ENCODE measurements at regions not wholly inside any gene's neighbourhood (a gene's known extent, or its start where the extent isn't known, plus 50 kb on each side); places are given as distances from the start of the nearest gene placed in this dataset.

DNA sequence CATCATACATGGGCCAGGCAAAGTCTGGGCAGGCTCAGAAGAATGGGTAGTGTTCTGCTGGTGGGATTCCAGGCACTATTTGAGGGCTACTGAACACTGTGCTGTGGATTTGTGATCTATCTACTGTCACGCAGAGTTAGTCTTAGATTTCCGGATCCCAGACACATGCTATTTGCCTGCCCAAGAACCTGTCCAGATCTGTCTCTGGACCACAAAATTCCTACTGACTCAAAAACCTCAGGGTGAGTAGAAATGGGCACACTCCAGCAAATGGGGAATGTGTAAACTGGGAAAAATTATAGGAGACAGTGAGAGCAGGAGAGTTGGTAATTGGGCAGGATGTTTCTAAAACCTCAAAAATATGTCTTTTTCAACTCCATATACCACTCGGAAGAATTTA, 129.9 kb downstream of the GALC start (continued):
- TF ChIP-seq, protein P1, sequence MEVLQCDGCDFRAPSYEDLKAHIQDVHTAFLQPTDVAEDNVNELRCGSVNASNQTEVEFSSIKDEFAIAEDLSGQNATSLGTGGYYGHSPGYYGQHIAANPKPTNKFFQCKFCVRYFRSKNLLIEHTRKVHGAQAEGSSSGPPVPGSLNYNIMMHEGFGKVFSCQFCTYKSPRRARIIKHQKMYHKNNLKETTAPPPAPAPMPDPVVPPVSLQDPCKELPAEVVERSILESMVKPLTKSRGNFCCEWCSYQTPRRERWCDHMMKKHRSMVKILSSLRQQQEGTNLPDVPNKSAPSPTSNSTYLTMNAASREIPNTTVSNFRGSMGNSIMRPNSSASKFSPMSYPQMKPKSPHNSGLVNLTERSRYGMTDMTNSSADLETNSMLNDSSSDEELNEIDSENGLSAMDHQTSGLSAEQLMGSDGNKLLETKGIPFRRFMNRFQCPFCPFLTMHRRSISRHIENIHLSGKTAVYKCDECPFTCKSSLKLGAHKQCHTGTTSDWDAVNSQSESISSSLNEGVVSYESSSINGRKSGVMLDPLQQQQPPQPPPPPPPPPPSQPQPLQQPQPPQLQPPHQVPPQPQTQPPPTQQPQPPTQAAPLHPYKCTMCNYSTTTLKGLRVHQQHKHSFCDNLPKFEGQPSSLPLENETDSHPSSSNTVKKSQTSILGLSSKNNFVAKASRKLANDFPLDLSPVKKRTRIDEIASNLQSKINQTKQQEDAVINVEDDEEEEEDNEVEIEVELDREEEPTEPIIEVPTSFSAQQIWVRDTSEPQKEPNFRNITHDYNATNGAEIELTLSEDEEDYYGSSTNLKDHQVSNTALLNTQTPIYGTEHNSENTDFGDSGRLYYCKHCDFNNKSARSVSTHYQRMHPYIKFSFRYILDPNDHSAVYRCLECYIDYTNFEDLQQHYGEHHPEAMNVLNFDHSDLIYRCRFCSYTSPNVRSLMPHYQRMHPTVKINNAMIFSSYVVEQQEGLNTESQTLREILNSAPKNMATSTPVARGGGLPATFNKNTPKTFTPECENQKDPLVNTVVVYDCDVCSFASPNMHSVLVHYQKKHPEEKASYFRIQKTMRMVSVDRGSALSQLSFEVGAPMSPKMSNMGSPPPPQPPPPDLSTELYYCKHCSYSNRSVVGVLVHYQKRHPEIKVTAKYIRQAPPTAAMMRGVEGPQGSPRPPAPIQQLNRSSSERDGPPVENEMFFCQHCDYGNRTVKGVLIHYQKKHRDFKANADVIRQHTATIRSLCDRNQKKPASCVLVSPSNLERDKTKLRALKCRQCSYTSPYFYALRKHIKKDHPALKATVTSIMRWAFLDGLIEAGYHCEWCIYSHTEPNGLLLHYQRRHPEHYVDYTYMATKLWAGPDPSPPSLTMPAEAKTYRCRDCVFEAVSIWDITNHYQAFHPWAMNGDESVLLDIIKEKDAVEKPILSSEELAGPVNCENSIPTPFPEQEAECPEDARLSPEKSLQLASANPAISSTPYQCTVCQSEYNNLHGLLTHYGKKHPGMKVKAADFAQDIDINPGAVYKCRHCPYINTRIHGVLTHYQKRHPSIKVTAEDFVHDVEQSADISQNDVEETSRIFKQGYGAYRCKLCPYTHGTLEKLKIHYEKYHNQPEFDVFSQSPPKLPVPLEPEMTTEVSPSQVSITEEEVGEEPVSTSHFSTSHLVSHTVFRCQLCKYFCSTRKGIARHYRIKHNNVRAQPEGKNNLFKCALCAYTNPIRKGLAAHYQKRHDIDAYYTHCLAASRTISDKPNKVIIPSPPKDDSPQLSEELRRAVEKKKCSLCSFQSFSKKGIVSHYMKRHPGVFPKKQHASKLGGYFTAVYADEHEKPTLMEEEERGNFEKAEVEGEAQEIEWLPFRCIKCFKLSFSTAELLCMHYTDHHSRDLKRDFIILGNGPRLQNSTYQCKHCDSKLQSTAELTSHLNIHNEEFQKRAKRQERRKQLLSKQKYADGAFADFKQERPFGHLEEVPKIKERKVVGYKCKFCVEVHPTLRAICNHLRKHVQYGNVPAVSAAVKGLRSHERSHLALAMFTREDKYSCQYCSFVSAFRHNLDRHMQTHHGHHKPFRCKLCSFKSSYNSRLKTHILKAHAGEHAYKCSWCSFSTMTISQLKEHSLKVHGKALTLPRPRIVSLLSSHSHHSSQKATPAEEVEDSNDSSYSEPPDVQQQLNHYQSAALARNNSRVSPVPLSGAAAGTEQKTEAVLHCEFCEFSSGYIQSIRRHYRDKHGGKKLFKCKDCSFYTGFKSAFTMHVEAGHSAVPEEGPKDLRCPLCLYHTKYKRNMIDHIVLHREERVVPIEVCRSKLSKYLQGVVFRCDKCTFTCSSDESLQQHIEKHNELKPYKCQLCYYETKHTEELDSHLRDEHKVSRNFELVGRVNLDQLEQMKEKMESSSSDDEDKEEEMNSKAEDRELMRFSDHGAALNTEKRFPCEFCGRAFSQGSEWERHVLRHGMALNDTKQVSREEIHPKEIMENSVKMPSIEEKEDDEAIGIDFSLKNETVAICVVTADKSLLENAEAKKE (CRISPR knock-in tag; IDR thresholded peaks at IDR 0.05) = no peak

DNA sequence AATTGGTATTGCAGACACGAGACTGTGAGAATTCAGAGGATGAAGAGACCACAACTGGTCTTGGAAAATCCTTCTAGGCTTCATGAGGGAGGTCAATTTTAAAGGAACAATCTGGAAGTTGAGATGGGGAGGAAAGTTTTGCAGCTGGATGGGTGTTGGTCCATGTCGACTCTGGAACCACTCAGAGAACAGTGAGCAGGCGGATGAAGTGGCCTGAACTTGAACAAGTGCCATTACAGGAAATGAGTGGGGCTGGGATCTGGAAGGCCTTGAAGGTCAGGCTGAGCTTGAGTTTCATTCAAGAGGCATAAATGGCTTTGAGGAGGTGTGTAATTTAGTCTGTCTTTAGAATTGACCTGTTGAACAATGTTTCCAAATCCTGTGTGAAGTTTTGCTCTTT, 140.9 kb downstream of the GALC start:
- Histone ChIP-seq H3K4me3 (no peak overlapping the region), H3K4me1 (ENCODE audit: insufficient read depth) (no peaks in the 10 kb centered on the region), H4K20me1 (replicated peaks; ENCODE audit: insufficient read depth) (no peaks in the 10 kb centered on the region), H3K9me2 (ENCODE audit: insufficient read depth) (peaks cover 4% of the 10 kb centered on the region; the same call in 1 of the 2 replicates), H3K4me2 (no peak overlapping the region), H3F3A (replicated peaks; ENCODE audit: low read depth) (no peaks in the 10 kb centered on the region), H3K27me3 (ENCODE audit: insufficient read depth) (no peaks in the 10 kb centered on the region), H2AFZ (no peak overlapping the region), H3K36me3 (ENCODE audit: insufficient read depth) (no peaks in the 10 kb centered on the region), H3K27ac (ENCODE audit: low read depth) (no peak overlapping the region), H3K79me2 (replicated peaks; ENCODE audit: insufficient read depth) (no peaks in the 10 kb centered on the region)
- Mint-ChIP-seq H3K4me1 (no peaks in the 10 kb centered on the region), H3K4me3 (no peak overlapping the region), H3K27ac (no peak overlapping the region), H3K36me3 (ENCODE audit: low read depth) (no peaks in the 10 kb centered on the region), H3K9me3 (no peaks in the 10 kb centered on the region), H3K27me3 (ENCODE audit: insufficient read depth, low read depth, poor library complexity) (no peaks in the 10 kb centered on the region)
- DNase-seq (ENCODE audit: low spot score) (no peak), ATAC-seq (no peak)
- TF ChIP-seq POLR2AphosphoS5 (IDR thresholded peaks at IDR 0.05; ENCODE audit: low read depth) (no peak), STAT1 (IDR thresholded peaks at IDR 0.05; ENCODE audit: unreplicated experiment) (no peak)
- TF ChIP-seq, protein P2, sequence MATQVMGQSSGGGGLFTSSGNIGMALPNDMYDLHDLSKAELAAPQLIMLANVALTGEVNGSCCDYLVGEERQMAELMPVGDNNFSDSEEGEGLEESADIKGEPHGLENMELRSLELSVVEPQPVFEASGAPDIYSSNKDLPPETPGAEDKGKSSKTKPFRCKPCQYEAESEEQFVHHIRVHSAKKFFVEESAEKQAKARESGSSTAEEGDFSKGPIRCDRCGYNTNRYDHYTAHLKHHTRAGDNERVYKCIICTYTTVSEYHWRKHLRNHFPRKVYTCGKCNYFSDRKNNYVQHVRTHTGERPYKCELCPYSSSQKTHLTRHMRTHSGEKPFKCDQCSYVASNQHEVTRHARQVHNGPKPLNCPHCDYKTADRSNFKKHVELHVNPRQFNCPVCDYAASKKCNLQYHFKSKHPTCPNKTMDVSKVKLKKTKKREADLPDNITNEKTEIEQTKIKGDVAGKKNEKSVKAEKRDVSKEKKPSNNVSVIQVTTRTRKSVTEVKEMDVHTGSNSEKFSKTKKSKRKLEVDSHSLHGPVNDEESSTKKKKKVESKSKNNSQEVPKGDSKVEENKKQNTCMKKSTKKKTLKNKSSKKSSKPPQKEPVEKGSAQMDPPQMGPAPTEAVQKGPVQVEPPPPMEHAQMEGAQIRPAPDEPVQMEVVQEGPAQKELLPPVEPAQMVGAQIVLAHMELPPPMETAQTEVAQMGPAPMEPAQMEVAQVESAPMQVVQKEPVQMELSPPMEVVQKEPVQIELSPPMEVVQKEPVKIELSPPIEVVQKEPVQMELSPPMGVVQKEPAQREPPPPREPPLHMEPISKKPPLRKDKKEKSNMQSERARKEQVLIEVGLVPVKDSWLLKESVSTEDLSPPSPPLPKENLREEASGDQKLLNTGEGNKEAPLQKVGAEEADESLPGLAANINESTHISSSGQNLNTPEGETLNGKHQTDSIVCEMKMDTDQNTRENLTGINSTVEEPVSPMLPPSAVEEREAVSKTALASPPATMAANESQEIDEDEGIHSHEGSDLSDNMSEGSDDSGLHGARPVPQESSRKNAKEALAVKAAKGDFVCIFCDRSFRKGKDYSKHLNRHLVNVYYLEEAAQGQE (IDR thresholded peaks at IDR 0.05; ENCODE audit: unreplicated experiment) = no peak
- TF ChIP-seq, protein P1 (CRISPR knock-in tag; IDR thresholded peaks at IDR 0.05) = no peak
- TF ChIP-seq, protein P3, sequence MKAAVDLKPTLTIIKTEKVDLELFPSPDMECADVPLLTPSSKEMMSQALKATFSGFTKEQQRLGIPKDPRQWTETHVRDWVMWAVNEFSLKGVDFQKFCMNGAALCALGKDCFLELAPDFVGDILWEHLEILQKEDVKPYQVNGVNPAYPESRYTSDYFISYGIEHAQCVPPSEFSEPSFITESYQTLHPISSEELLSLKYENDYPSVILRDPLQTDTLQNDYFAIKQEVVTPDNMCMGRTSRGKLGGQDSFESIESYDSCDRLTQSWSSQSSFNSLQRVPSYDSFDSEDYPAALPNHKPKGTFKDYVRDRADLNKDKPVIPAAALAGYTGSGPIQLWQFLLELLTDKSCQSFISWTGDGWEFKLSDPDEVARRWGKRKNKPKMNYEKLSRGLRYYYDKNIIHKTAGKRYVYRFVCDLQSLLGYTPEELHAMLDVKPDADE (IDR thresholded peaks at IDR 0.05) = no peak

Measured in GM23338 (cell line).